Panc1 (cell line): ENCODE measurements at regions not wholly inside any gene's neighbourhood (a gene's known extent, or its start where the extent isn't known, plus 50 kb on each side); places are given as distances from the start of the nearest gene placed in this dataset.

Experiments
- POLR2AphosphoS5 ChIP-seq: IDR thresholded peaks from 2 replicates; pipeline ENCODE4 v1.6.1; 2012; ENCODE audit warnings: mild to moderate bottlenecking, low read depth, low read length, moderate library complexity
- TF ChIP-seq, protein P1 (sequence below): fragments of 450-650 bp; IDR thresholded peaks from 2 replicates; pipeline ENCODE4 v1.5.1; 2017; ENCODE audit warnings: mild to moderate bottlenecking
- TF ChIP-seq, protein P2 (sequence below), 2 experiments: IDR thresholded peaks; 2 replicates each; pipeline ENCODE4 v1.6.1; 2011 to 2012; ENCODE audit warnings: low read depth in 2 of 2, control low read depth in 1 of 2, low read length in 1 of 2, mild to moderate bottlenecking in 1 of 2, moderate library complexity in 1 of 2; ENCODE audit not compliant: insufficient read depth in 1 of 2

DNA sequence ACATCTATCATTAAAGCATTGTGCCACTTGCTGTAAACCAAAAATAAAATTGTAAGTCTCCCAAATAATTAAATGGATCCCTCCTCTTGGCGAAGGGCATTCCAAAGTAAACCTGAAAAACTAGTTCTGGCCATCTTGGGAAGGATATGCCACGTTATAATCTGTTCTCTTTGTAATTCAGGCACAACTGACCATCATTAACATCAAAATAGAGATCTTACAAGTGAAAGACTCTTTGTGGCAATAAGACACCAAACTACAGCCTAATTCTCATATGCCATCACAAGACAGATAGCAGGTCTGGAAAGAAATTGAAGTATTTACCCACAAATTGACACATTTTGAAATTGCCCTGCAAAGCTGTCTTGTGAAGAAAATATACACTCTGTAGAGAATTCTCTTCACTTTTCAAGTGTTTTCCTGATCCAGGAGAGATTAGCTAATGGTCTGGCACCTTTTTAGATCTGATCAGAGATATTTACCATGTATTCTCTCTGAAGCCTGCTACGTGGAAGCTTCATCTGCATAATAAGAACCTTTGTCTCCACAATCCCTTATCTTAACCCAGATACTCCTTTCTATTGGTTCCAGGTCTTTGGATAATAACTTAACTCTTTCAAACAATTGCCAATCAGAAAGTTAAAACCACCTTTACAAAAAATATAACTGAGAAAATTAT lies 630.4 kb upstream of the CCDC179 start:
- TF ChIP-seq, protein P1, sequence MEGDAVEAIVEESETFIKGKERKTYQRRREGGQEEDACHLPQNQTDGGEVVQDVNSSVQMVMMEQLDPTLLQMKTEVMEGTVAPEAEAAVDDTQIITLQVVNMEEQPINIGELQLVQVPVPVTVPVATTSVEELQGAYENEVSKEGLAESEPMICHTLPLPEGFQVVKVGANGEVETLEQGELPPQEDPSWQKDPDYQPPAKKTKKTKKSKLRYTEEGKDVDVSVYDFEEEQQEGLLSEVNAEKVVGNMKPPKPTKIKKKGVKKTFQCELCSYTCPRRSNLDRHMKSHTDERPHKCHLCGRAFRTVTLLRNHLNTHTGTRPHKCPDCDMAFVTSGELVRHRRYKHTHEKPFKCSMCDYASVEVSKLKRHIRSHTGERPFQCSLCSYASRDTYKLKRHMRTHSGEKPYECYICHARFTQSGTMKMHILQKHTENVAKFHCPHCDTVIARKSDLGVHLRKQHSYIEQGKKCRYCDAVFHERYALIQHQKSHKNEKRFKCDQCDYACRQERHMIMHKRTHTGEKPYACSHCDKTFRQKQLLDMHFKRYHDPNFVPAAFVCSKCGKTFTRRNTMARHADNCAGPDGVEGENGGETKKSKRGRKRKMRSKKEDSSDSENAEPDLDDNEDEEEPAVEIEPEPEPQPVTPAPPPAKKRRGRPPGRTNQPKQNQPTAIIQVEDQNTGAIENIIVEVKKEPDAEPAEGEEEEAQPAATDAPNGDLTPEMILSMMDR: no peak
- TF ChIP-seq, protein P2, sequence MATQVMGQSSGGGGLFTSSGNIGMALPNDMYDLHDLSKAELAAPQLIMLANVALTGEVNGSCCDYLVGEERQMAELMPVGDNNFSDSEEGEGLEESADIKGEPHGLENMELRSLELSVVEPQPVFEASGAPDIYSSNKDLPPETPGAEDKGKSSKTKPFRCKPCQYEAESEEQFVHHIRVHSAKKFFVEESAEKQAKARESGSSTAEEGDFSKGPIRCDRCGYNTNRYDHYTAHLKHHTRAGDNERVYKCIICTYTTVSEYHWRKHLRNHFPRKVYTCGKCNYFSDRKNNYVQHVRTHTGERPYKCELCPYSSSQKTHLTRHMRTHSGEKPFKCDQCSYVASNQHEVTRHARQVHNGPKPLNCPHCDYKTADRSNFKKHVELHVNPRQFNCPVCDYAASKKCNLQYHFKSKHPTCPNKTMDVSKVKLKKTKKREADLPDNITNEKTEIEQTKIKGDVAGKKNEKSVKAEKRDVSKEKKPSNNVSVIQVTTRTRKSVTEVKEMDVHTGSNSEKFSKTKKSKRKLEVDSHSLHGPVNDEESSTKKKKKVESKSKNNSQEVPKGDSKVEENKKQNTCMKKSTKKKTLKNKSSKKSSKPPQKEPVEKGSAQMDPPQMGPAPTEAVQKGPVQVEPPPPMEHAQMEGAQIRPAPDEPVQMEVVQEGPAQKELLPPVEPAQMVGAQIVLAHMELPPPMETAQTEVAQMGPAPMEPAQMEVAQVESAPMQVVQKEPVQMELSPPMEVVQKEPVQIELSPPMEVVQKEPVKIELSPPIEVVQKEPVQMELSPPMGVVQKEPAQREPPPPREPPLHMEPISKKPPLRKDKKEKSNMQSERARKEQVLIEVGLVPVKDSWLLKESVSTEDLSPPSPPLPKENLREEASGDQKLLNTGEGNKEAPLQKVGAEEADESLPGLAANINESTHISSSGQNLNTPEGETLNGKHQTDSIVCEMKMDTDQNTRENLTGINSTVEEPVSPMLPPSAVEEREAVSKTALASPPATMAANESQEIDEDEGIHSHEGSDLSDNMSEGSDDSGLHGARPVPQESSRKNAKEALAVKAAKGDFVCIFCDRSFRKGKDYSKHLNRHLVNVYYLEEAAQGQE (IDR thresholded peaks at IDR 0.05; ENCODE audit: insufficient read depth in 1 of 2, low read depth in 2 of 2, low read length in 1 of 2): no peak
- no peak for TF ChIP-seq POLR2AphosphoS5
